Type B pancreatic cell (in vitro differentiated cells): ENCODE measurements at regions not wholly inside any gene's neighbourhood (a gene's known extent, or its start where the extent isn't known, plus 50 kb on each side); places are given as distances from the start of the nearest gene placed in this dataset.

Source experiments
- DNase-seq: peaks from one replicate; pipeline ENCODE4 v3.0.0; 2021; ENCODE audit warnings: mixed read lengths; ENCODE audit not compliant: unreplicated experiment; ENCODE audit errors: extremely low spot score
- H3K27ac Mint-ChIP-seq: 2 replicates; pipeline ENCODE4 v1.8.0; 2021; ENCODE audit warnings: mild to moderate bottlenecking, mixed read lengths
- H3K27me3 Mint-ChIP-seq: 2 replicates; pipeline ENCODE4 v1.8.0; 2021; ENCODE audit warnings: mixed read lengths
- H3K36me3 Mint-ChIP-seq: 2 replicates; pipeline ENCODE4 v1.8.0; 2021; ENCODE audit warnings: mixed read lengths
- H3K4me1 Mint-ChIP-seq: one replicate; pipeline ENCODE4 v1.8.0; 2021; ENCODE audit warnings: mixed read lengths; ENCODE audit not compliant: unreplicated experiment
- H3K4me3 Mint-ChIP-seq: 2 replicates; pipeline ENCODE4 v1.8.0; 2021; ENCODE audit warnings: mild to moderate bottlenecking, mixed read lengths
- H3K9me3 Mint-ChIP-seq: 2 replicates; pipeline ENCODE4 v1.8.0; 2021; ENCODE audit warnings: mixed read lengths
- TF ChIP-seq, protein P1 (sequence below): fragments of 200-600 bp; sonication (generic); conservative IDR thresholded peaks from 2 replicates; pipeline ENCODE4 v1.5.0; 2021; ENCODE audit warnings: antibody characterized with exemption, mild to moderate bottlenecking

DNA sequence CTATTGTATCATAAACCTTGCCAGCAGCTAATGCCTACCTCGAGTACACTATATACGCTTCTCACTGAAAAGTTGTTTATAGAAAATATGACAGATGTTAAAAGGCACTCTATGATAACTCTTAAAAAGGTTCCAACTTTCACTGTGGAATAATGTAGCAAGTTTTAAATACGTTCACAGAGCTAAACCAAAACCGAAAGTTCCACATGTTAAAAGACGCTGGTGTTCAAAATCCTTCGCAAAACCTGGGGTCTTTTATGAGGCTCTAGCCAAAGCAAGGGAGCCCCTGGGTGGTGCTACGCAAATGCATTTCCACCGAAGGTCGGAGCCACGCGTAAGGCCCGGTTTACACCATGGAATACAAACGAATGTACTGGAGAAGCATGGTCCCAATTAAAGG lies 103.7 kb upstream of the TENM3 start:
- Mint-ChIP-seq H3K27ac (no peak overlapping the region), H3K9me3 (no peaks in the 10 kb centered on the region), H3K27me3 (peaks cover 58% of the 10 kb centered on the region), H3K4me1 (peaks cover 34% of the 10 kb centered on the region), H3K36me3 (no peaks in the 10 kb centered on the region), H3K4me3 (no peak overlapping the region)
- TF ChIP-seq, protein P1, sequence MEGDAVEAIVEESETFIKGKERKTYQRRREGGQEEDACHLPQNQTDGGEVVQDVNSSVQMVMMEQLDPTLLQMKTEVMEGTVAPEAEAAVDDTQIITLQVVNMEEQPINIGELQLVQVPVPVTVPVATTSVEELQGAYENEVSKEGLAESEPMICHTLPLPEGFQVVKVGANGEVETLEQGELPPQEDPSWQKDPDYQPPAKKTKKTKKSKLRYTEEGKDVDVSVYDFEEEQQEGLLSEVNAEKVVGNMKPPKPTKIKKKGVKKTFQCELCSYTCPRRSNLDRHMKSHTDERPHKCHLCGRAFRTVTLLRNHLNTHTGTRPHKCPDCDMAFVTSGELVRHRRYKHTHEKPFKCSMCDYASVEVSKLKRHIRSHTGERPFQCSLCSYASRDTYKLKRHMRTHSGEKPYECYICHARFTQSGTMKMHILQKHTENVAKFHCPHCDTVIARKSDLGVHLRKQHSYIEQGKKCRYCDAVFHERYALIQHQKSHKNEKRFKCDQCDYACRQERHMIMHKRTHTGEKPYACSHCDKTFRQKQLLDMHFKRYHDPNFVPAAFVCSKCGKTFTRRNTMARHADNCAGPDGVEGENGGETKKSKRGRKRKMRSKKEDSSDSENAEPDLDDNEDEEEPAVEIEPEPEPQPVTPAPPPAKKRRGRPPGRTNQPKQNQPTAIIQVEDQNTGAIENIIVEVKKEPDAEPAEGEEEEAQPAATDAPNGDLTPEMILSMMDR: no peak
- no peak for DNase-seq

DNA sequence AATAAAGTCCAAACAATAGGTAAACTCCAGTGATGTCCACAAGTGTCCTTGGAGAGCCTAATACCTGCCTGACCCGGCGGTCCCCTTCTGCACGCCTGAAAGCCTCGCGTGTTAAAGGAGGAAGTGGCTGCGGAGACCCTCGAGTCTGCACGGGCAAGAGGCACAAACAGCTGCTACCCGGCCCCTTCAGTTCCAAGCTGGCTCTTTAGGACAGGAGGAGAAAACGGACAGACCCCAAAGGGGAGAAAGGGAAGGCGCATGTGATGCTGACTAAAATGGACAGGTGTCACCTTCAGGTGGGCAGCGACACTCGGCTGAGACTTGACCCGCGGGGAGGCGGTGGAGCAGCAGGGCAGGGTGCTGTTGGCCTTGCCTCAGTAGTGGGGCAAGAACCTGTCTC lies 102.7 kb upstream of the TENM3 start:
- Mint-ChIP-seq H3K36me3 (no peaks in the 10 kb centered on the region), H3K27me3 (peaks cover 64% of the 10 kb centered on the region), H3K4me1 (peaks cover 39% of the 10 kb centered on the region), H3K27ac (no peak overlapping the region), H3K4me3 (peak overlapping the region; percentile 48), H3K9me3 (no peaks in the 10 kb centered on the region)
- TF ChIP-seq, protein P1: no peak
- no peak for DNase-seq

DNA sequence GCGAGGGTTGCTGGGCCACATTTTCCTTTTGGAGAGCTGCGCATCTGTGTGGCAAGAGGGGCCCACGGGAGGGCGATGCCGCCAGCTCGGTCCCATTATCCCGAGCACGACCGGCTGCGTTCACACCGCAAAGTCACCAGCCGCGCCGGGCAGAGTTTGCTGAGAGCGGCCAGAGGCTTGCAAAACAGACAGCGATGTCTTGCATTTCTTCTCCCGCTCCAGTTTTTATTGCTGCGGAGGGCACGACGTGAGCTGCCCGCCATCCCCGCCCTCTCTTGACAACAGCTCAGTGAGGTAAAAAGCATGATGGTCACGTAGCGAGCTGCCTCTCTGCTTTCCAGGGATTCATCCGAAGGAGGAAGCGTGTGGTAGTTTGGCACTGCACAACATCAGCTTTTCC lies 102.1 kb upstream of the TENM3 start:
- H3K4me1 Mint-ChIP-seq: peaks cover 42% of the 10 kb centered on the region
- no peaks in the 10 kb centered on the region for H3K9me3 Mint-ChIP-seq
- H3K4me3 Mint-ChIP-seq: peak overlapping the region; percentile 97
- TF ChIP-seq, protein P1: peak; percentile 21
- peaks cover 67% of the 10 kb centered on the region for H3K27me3 Mint-ChIP-seq
- H3K27ac Mint-ChIP-seq: peak overlapping the region; percentile 54
- no peak for DNase-seq
- no peaks in the 10 kb centered on the region for H3K36me3 Mint-ChIP-seq

DNA sequence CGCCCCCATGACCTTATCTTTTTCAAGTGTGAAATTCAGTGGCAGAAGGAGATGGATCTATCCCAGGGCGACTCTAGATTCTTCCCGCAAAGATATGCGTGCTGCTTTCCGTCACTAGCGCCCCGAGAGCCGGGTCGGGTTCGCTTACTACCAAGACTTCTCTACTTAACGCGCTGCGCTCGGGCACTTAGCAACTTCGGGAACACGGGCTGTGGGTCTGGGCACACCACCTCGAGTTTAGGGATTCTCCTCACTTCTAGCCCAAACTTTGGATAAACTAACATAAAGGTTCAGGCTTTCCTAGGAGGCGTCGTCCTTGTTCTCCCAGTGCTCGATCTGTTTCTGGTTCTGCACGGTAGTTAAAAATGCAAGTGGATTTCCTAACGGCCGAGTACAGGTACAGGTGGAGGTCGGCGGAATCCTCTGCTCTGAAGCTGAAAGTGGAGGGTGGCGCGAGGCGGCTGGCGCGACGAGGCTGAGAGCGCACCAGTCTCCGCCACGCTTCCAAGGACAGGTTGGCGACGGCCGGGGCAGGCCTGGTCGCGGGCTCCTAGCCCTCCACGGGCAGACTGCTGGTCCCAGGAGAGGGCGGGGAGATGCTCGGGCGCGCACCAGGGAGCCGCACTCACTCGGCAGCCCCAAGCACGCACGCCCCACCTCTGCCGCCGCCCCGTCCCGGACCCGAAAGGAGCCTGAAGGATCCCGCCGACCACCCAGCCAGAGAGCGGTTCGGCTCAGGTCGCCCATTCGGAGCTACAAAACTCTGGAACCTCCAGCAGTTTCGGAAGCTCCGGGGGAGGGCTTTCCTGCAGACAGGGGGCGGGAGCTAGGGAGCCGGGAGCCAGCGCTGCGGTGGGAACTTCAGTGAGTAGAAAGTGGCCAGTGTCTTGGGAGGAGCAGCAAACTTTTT lies 100.8 kb upstream of the TENM3 start:
- Mint-ChIP-seq H3K4me1 (peaks cover 32% of the 10 kb centered on the region), H3K9me3 (no peaks in the 10 kb centered on the region), H3K4me3 (peak overlapping the region; percentile 97), H3K36me3 (no peaks in the 10 kb centered on the region), H3K27me3 (peaks cover 68% of the 10 kb centered on the region), H3K27ac (peak overlapping the region; percentile 94)
- DNase-seq: no peak
- TF ChIP-seq, protein P1: no peak

DNA sequence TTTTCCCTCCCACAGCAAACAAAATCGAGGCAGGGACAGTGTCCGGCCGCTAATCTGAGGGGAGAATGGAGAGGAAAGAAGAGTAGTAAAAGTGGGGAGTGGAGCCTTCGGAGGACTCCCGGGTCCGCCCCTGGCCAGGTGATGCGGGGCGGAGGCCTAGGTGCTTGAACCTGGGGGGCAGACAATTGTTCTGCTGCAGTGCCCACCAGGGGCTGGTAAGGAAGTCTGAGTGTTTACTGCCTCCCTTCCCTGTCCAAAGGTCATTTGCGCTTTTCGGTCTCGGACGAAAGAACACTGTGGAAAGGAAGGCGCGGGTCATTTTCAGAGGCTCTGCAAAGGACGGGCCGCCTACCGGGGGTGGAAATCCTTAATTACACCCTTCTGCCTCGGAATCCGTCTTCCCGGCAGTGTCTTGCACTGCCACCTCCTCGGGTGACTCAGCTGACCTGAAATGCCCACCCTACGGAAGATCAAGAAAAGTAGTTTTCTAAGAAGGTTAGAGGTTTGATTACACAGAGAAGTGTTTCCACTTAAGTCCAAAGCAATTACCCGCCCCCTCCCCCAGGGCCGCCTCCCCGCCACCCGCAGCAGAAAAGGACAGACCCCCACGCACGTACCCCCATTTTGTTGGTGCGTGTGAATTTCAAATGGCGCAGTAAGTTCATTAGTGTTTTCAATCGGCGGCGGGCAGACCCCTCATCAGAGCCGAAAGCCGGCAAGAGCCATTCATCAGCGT lies 99.9 kb upstream of the TENM3 start:
- TF ChIP-seq, protein P1: peak; percentile 38
- DNase-seq: no peak
- Mint-ChIP-seq H3K9me3 (no peaks in the 10 kb centered on the region), H3K27me3 (peaks cover 63% of the 10 kb centered on the region), H3K27ac (peak overlapping the region; percentile 94), H3K4me1 (peaks cover 32% of the 10 kb centered on the region), H3K36me3 (no peaks in the 10 kb centered on the region), H3K4me3 (peak overlapping the region; percentile 97)
